COR-L47 (cell line): ENCODE measurements at regions not wholly inside any gene's neighbourhood (a gene's known extent, or its start where the extent isn't known, plus 50 kb on each side); places are given as distances from the start of the nearest gene placed in this dataset.

Source experiments
- DNase-seq: peaks from one replicate; lab custom pipeline; 2025; lab: John Stamatoyannopoulos, UW

GRCh38 chr7:155216475-155217272 is 81.0 kb upstream of the INSIG1 start:
- no peak for DNase-seq

GRCh38 chr7:155217634-155218033 is 80.0 kb upstream of the INSIG1 start:
- DNase-seq = no peak

GRCh38 chr7:155218276-155219153 is 79.2 kb upstream of the INSIG1 start:
- no peak for DNase-seq

GRCh38 chr7:155219154-155219531 is 78.5 kb upstream of the INSIG1 start:
- no peak for DNase-seq

GRCh38 chr7:155219947-155220769 is 77.5 kb upstream of the INSIG1 start:
- DNase-seq = peak; percentile 61

- no peak for DNase-seq
These were observed 76.8 kb upstream of the INSIG1 start for GRCh38 chr7:155220903-155221302.

- no peak for DNase-seq
These were observed 76.1 kb upstream of the INSIG1 start for GRCh38 chr7:155221547-155221946.

- peak; percentile 66 for DNase-seq
These were observed 75.6 kb upstream of the INSIG1 start for GRCh38 chr7:155222061-155222460.

GRCh38 chr7:155222573-155222972 is 75.1 kb upstream of the INSIG1 start:
- DNase-seq = no peak

GRCh38 chr7:155223021-155223420 is 74.7 kb upstream of the INSIG1 start:
- no peak for DNase-seq

- no peak for DNase-seq
These were observed 74.2 kb upstream of the INSIG1 start for GRCh38 chr7:155223503-155223902.

GRCh38 chr7:155224116-155224811 is 73.4 kb upstream of the INSIG1 start:
- DNase-seq = peak; percentile 60

GRCh38 chr7:155225095-155225494 is 72.6 kb upstream of the INSIG1 start:
- no peak for DNase-seq

GRCh38 chr7:155225516-155225915 is 72.2 kb upstream of the INSIG1 start:
- no peak for DNase-seq

GRCh38 chr7:155226261-155227003 is 71.2 kb upstream of the INSIG1 start:
- no peak for DNase-seq

GRCh38 chr7:155227004-155227787 is 70.5 kb upstream of the INSIG1 start:
- no peak for DNase-seq

GRCh38 chr7:155227788-155228458 is 69.8 kb upstream of the INSIG1 start:
- DNase-seq = no peak

- DNase-seq = no peak
These were observed 69.2 kb upstream of the INSIG1 start for GRCh38 chr7:155228459-155228845.

GRCh38 chr7:155228894-155229293 is 68.8 kb upstream of the INSIG1 start:
- no peak for DNase-seq
